GM23248 (cell line): ENCODE measurements at regions not wholly inside any gene's neighbourhood (a gene's known extent, or its start where the extent isn't known, plus 50 kb on each side); places are given as distances from the start of the nearest gene placed in this dataset.

Source experiments
- EZH2 ChIP-seq: fragments of 200-600 bp; sonication (generic); IDR thresholded peaks from 2 replicates; pipeline ENCODE4 v1.6.1; 2018; ENCODE audit warnings: antibody characterized with exemption, mild to moderate bottlenecking; ENCODE audit not compliant: insufficient read depth, poor library complexity, severe bottlenecking
- EZH2phosphoT487 ChIP-seq: fragments of 200-600 bp; sonication (generic); IDR thresholded peaks from 2 replicates; pipeline ENCODE4 v1.6.1; 2018; ENCODE audit warnings: antibody characterized with exemption, moderate library complexity, mild to moderate bottlenecking, low read depth; ENCODE audit not compliant: insufficient read depth

GRCh38 chr4:23114538-23114937, 421.8 kb downstream of the GBA3 start:
- no peak for TF ChIP-seq EZH2phosphoT487
- TF ChIP-seq EZH2 = no peak
